H9 (cell line): ENCODE measurements at regions not wholly inside any gene's neighbourhood (a gene's known extent, or its start where the extent isn't known, plus 50 kb on each side); places are given as distances from the start of the nearest gene placed in this dataset.

Experiments used
- DNase-seq: peaks from one replicate; pipeline ENCODE4 v3.0.0-alpha.2; 2017
- H2AFZ ChIP-seq: one replicate; pipeline ENCODE4 v1.6.1; 2013; ENCODE audit warnings: mild to moderate bottlenecking, low read length, control low read depth, moderate library complexity
- H2AK5ac ChIP-seq: 2 replicates; pipeline ENCODE4 v1.6.1; 2013; ENCODE audit warnings: low read length, control low read depth, mixed read lengths; ENCODE audit not compliant: insufficient read length
- H2BK120ac ChIP-seq: one replicate; pipeline ENCODE4 v1.6.1; 2013; ENCODE audit warnings: low read depth, mild to moderate bottlenecking, low read length, control low read depth, inconsistent platforms; ENCODE audit not compliant: poor library complexity, severe bottlenecking
- H2BK12ac ChIP-seq: 2 replicates; pipeline ENCODE4 v1.6.1; 2013; ENCODE audit warnings: low read length, control low read depth, mixed read lengths, low read depth; ENCODE audit not compliant: insufficient read length
- H2BK15ac ChIP-seq: 2 replicates; pipeline ENCODE4 v1.6.1; 2013; ENCODE audit warnings: low read depth, low read length, control low read depth
- H2BK20ac ChIP-seq: one replicate; pipeline ENCODE4 v1.6.1; 2013; ENCODE audit warnings: low read depth, mild to moderate bottlenecking, low read length, control low read depth, inconsistent platforms; ENCODE audit not compliant: poor library complexity, severe bottlenecking
- H2BK5ac ChIP-seq: 2 replicates; pipeline ENCODE4 v1.6.1; 2013; ENCODE audit warnings: low read length, control low read depth, mixed read lengths; ENCODE audit not compliant: insufficient read length
- H3K14ac ChIP-seq: 2 replicates; pipeline ENCODE4 v1.6.1; 2013; ENCODE audit warnings: low read length, control low read depth; ENCODE audit not compliant: insufficient read depth
- H3K18ac ChIP-seq: 2 replicates; pipeline ENCODE4 v1.6.1; 2013; ENCODE audit warnings: low read depth, mild to moderate bottlenecking, mixed read lengths, low read length, control low read depth; ENCODE audit not compliant: insufficient read length
- H3K23ac ChIP-seq: 2 replicates; pipeline ENCODE4 v1.6.1; 2013; ENCODE audit warnings: low read length, control low read depth, mixed read lengths, low read depth; ENCODE audit not compliant: insufficient read length
- H3K23me2 ChIP-seq: 2 replicates; pipeline ENCODE4 v1.6.1; 2013; ENCODE audit warnings: low read depth, mild to moderate bottlenecking, mixed read lengths, low read length, control low read depth; ENCODE audit not compliant: insufficient read length, poor library complexity, severe bottlenecking
- H3K27ac ChIP-seq: 2 replicates; pipeline ENCODE4 v1.5.1; 2013; ENCODE audit warnings: low read length, control low read depth, mixed read lengths, low read depth; ENCODE audit not compliant: insufficient read length
- H3K27me3 ChIP-seq: 2 replicates; pipeline ENCODE4 v1.6.1; 2013; ENCODE audit warnings: low read length, control low read depth, inconsistent platforms; ENCODE audit not compliant: insufficient read depth
- H3K4ac ChIP-seq: 2 replicates; pipeline ENCODE4 v1.6.1; 2013; ENCODE audit warnings: low read depth, mild to moderate bottlenecking, control low read depth, inconsistent platforms, low read length, moderate library complexity
- H3K4me1 ChIP-seq: 2 replicates; pipeline ENCODE4 v1.6.1; 2013; ENCODE audit warnings: low read length, control low read depth, inconsistent platforms; ENCODE audit not compliant: insufficient read depth
- H3K4me2 ChIP-seq: 2 replicates; pipeline ENCODE4 v1.6.1; 2013; ENCODE audit warnings: low read length, control low read depth, mixed read lengths; ENCODE audit not compliant: insufficient read length, insufficient read depth
- H3K56ac ChIP-seq: 2 replicates; pipeline ENCODE4 v1.6.1; 2013; ENCODE audit warnings: low read depth, mild to moderate bottlenecking, mixed read lengths, low read length, control low read depth; ENCODE audit not compliant: insufficient read length
- H3K79me1 ChIP-seq: 2 replicates; pipeline ENCODE4 v1.6.1; 2013; ENCODE audit warnings: low read depth, mild to moderate bottlenecking, moderate library complexity, low read length, control low read depth, inconsistent platforms; ENCODE audit not compliant: insufficient read depth, poor library complexity, severe bottlenecking
- H3K79me2 ChIP-seq: 2 replicates; pipeline ENCODE4 v1.6.1; 2013; ENCODE audit warnings: low read length, control low read depth, inconsistent platforms; ENCODE audit not compliant: insufficient read depth
- H3K9ac ChIP-seq: 2 replicates; pipeline ENCODE4 v1.6.1; 2013; ENCODE audit warnings: low read length, control low read depth, mixed read lengths; ENCODE audit not compliant: insufficient read length; ENCODE audit errors: extremely low read depth
- H3K9me3 ChIP-seq: one replicate; pipeline ENCODE4 v1.6.1; 2013; ENCODE audit warnings: low read depth, low read length, inconsistent platforms; ENCODE audit not compliant: control insufficient read depth
- H3T11ph ChIP-seq: one replicate; pipeline ENCODE4 v1.6.1; 2013; ENCODE audit warnings: mild to moderate bottlenecking, low read length, control low read depth, inconsistent platforms
- H4K20me1 ChIP-seq: one replicate; pipeline ENCODE4 v1.6.1; 2013; ENCODE audit not compliant: control insufficient read depth, insufficient read length, insufficient read depth
- H4K5ac ChIP-seq: 2 replicates; pipeline ENCODE4 v1.6.1; 2013; ENCODE audit warnings: low read depth, mild to moderate bottlenecking, mixed read lengths, low read length, control low read depth; ENCODE audit not compliant: insufficient read length
- H4K8ac ChIP-seq: replicated peaks from 2 replicates; pipeline ENCODE4 v1.6.1; 2013; ENCODE audit warnings: low read length, control low read depth, mixed read lengths, low read depth; ENCODE audit not compliant: insufficient read length
- H4K91ac ChIP-seq: 2 replicates; pipeline ENCODE4 v1.6.1; 2013; ENCODE audit warnings: low read depth, mild to moderate bottlenecking, moderate library complexity, mixed read lengths, low read length, control low read depth; ENCODE audit not compliant: insufficient read length
- H3K27ac Mint-ChIP-seq, 3 experiments: 2 replicates in 2 of 3; 3 replicates in 1 of 3; pipeline ENCODE4 v1.8.0; 2020 to 2021; ENCODE audit warnings: mixed read lengths in 3 of 3, mild to moderate bottlenecking in 1 of 3, moderate library complexity in 1 of 3
- H3K27me3 Mint-ChIP-seq: 2 replicates; pipeline ENCODE4 v1.8.0; 2021; ENCODE audit warnings: low read depth, mild to moderate bottlenecking, moderate library complexity, mixed read lengths
- H3K36me3 Mint-ChIP-seq, 3 experiments: 2 replicates in 2 of 3; 3 replicates in 1 of 3; pipeline ENCODE4 v1.8.0; 2020 to 2021; ENCODE audit warnings: low read depth in 3 of 3, mixed read lengths in 3 of 3; ENCODE audit not compliant: insufficient read depth in 1 of 3
- H3K4me1 Mint-ChIP-seq, 2 experiments: 2 replicates each; pipeline ENCODE4 v1.8.0; 2020; ENCODE audit warnings: mixed read lengths in 2 of 2
- H3K4me3 Mint-ChIP-seq, 2 experiments: 2 replicates in 1 of 2; 3 replicates in 1 of 2; pipeline ENCODE4 v1.8.0; 2020 to 2021; ENCODE audit warnings: mild to moderate bottlenecking in 2 of 2, mixed read lengths in 2 of 2, moderate library complexity in 1 of 2
- H3K9me3 Mint-ChIP-seq, 2 experiments: 2 replicates in 1 of 2; 3 replicates in 1 of 2; pipeline ENCODE4 v1.8.0; 2020; ENCODE audit warnings: mild to moderate bottlenecking in 2 of 2, mixed read lengths in 2 of 2, moderate library complexity in 1 of 2
- WGBS: extraction: QIAGEN DNeasy Blood & Tissue Kit; methylation state at CpG from one replicate; pipeline ENCODE4 v1.1.7; 2013; ENCODE audit warnings: missing lambda C conversion rate, low lambda C conversion rate, mixed read lengths; ENCODE audit not compliant: insufficient read length; ENCODE audit errors: extremely low coverage; 5-methylcytosine and 5-hydroxymethylcytosine counted together
- TF ChIP-seq, protein P1 (sequence below): fragments of 200-600 bp; sonication (generic); conservative IDR thresholded peaks from 3 replicates; pipeline ENCODE4 v1.8.0; 2021; ENCODE audit warnings: antibody characterized with exemption, mild to moderate bottlenecking

GRCh38 chr2:177076636-177077179, 135.9 kb upstream of the HNRNPA3 start:
- Histone ChIP-seq H2AFZ (no peak overlapping the region), H4K20me1 (no peaks in the 10 kb centered on the region), H2AK5ac (no peak overlapping the region), H4K91ac (no peak overlapping the region), H3K27ac (no peak overlapping the region), H3K79me1 (no peaks in the 10 kb centered on the region), H2BK120ac (no peak overlapping the region), H3K4ac (no peak overlapping the region), H3K9me3 (no peaks in the 10 kb centered on the region), H3K14ac (no peak overlapping the region), H3K4me1 (no peaks in the 10 kb centered on the region; the same call in 1 of the 2 replicates), H2BK12ac (no peak overlapping the region), H2BK15ac (no peak overlapping the region), H3K23me2 (no peaks in the 10 kb centered on the region), H3K18ac (no peak overlapping the region), H4K5ac (no peak overlapping the region), H3K56ac (no peak overlapping the region), H3T11ph (no peak overlapping the region), H3K4me2 (no peak overlapping the region), H3K79me2 (no peaks in the 10 kb centered on the region), H3K27me3 (no peaks in the 10 kb centered on the region), H3K9ac (no peak overlapping the region), H2BK5ac (no peak overlapping the region), H2BK20ac (no peak overlapping the region), H3K23ac (no peak overlapping the region), H4K8ac (no peak overlapping the region)
- no peak overlapping the region for H3K4me3 Mint-ChIP-seq
- H3K9me3 Mint-ChIP-seq: no peaks in the 10 kb centered on the region
- TF ChIP-seq, protein P1, sequence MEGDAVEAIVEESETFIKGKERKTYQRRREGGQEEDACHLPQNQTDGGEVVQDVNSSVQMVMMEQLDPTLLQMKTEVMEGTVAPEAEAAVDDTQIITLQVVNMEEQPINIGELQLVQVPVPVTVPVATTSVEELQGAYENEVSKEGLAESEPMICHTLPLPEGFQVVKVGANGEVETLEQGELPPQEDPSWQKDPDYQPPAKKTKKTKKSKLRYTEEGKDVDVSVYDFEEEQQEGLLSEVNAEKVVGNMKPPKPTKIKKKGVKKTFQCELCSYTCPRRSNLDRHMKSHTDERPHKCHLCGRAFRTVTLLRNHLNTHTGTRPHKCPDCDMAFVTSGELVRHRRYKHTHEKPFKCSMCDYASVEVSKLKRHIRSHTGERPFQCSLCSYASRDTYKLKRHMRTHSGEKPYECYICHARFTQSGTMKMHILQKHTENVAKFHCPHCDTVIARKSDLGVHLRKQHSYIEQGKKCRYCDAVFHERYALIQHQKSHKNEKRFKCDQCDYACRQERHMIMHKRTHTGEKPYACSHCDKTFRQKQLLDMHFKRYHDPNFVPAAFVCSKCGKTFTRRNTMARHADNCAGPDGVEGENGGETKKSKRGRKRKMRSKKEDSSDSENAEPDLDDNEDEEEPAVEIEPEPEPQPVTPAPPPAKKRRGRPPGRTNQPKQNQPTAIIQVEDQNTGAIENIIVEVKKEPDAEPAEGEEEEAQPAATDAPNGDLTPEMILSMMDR: no peak
- no CpG with 5 or more reads among the region's 4 CpGs for WGBS
- no peak overlapping the region; a peak in 1 of 7 replicates for H3K27ac Mint-ChIP-seq
- H3K27me3 Mint-ChIP-seq: no peaks in the 10 kb centered on the region; the same call in 1 of the 2 replicates
- peak; percentile 28 for DNase-seq
- H3K36me3 Mint-ChIP-seq: no peaks in the 10 kb centered on the region
- H3K4me1 Mint-ChIP-seq: peaks cover 13 to 20% of the 10 kb centered on the region in 2 experiments
